ENCODE measurements at regions not wholly inside any gene's neighbourhood (a gene's known extent, or its start where the extent isn't known, plus 50 kb on each side); places are given as distances from the start of the nearest gene placed in this dataset.

DNA sequence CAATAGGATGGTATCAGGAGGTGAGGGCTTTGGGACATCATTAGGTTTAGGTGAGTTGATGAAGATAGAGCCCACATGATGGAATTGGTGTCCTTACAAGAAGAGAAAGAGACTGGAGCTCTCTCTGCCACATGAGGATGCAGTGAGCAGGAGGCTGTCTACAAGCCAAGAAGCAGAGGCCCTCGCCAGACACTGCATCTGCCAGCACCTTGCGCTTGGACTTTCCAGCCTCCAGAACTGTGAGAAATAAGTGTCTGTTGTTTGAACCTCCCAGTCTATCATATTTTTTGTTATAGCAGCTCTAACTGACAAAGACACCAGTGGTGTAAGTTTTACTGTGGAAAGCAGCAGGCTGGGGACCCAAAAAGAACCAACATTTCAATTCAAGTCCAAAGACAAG, 571.1 kb upstream of the ID2 start:
- no peak for TF ChIP-seq TAF1 (IDR thresholded peaks at IDR 0.05; ENCODE audit: control insufficient read depth, extremely low read depth, insufficient read depth, low read length, severe bottlenecking)
- TF ChIP-seq XRCC4 (IDR thresholded peaks at IDR 0.05; ENCODE audit: extremely low read depth, insufficient read depth, insufficient read length) = no peak
- no peak for TF ChIP-seq FOS (IDR thresholded peaks at IDR 0.05; ENCODE audit: extremely low read depth, insufficient read length)
- no peak for TF ChIP-seq ZZZ3 (IDR thresholded peaks at IDR 0.05)
- TF ChIP-seq, protein P1, sequence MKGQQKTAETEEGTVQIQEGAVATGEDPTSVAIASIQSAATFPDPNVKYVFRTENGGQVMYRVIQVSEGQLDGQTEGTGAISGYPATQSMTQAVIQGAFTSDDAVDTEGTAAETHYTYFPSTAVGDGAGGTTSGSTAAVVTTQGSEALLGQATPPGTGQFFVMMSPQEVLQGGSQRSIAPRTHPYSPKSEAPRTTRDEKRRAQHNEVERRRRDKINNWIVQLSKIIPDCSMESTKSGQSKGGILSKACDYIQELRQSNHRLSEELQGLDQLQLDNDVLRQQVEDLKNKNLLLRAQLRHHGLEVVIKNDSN (CRISPR knock-in tag; IDR thresholded peaks at IDR 0.05) = no peak
- TF ChIP-seq EZH2 (IDR thresholded peaks at IDR 0.05; ENCODE audit: borderline replicate concordance, low read depth, low read length) = no peak
- TF ChIP-seq, protein P2, sequence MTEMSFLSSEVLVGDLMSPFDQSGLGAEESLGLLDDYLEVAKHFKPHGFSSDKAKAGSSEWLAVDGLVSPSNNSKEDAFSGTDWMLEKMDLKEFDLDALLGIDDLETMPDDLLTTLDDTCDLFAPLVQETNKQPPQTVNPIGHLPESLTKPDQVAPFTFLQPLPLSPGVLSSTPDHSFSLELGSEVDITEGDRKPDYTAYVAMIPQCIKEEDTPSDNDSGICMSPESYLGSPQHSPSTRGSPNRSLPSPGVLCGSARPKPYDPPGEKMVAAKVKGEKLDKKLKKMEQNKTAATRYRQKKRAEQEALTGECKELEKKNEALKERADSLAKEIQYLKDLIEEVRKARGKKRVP (CRISPR knock-in tag; IDR thresholded peaks at IDR 0.05) = no peak
- TF ChIP-seq HNRNPUL1 (IDR thresholded peaks at IDR 0.05; ENCODE audit: low read length) = no peak

Data from K562 (cell line).